ENCODE measurements at regions not wholly inside any gene's neighbourhood (a gene's known extent, or its start where the extent isn't known, plus 50 kb on each side); places are given as distances from the start of the nearest gene placed in this dataset.

GRCh38 chr2:195360242-195360641, 296.8 kb upstream of the SLC39A10 start:
- H3K4me2 ChIP-seq: no peak overlapping the region
- H3K9me3 ChIP-seq (ENCODE audit: insufficient read depth, low read depth): no peaks in the 10 kb centered on the region
- no peak overlapping the region for H3K4me3 ChIP-seq
- no peaks in the 10 kb centered on the region for H4K20me1 ChIP-seq (ENCODE audit: insufficient read depth)
- no peaks in the 10 kb centered on the region for H3K9me2 ChIP-seq (ENCODE audit: insufficient read depth)
- peaks cover 5% of the 10 kb centered on the region; the same call in 1 of the 2 replicates for H3K4me1 ChIP-seq (replicated peaks; ENCODE audit: insufficient read depth)
- no peaks in the 10 kb centered on the region for H3K79me2 ChIP-seq (ENCODE audit: low read depth)
- H3K36me3 ChIP-seq (ENCODE audit: low read depth): no peaks in the 10 kb centered on the region
- no peak overlapping the region for H2AFZ ChIP-seq
- ChIA-PET CTCF (no interaction called here), POLR2A (ENCODE audit: unreplicated experiment) (no interaction called here)
- H3F3A ChIP-seq (ENCODE audit: insufficient read depth, low read depth): no peaks in the 10 kb centered on the region
- intact Hi-C loops (cut with micrococcal nuclease; ENCODE audit: unreplicated experiment): no loop called here
- DNase-seq: no peak
- no peaks in the 10 kb centered on the region for H3K27me3 ChIP-seq (ENCODE audit: insufficient read depth, low read depth)
- H3K27ac ChIP-seq: no peak overlapping the region
- no peak for TF ChIP-seq EZH2 (IDR thresholded peaks at IDR 0.05; ENCODE audit: low read depth)
- TF ChIP-seq CTCF (conservative IDR thresholded peaks at IDR 0.05): no peak
- BruUV-seq (replicated peaks): no TSS peak

GRCh38 chr2:195359043-195359735, 297.8 kb upstream of the SLC39A10 start:
- H3K4me2 ChIP-seq: no peak overlapping the region
- no peak overlapping the region for H2AFZ ChIP-seq
- H4K20me1 ChIP-seq (ENCODE audit: insufficient read depth): no peaks in the 10 kb centered on the region
- peaks cover 1% of the 10 kb centered on the region; the same call in 1 of the 2 replicates for H3K4me1 ChIP-seq (replicated peaks; ENCODE audit: insufficient read depth)
- no peak for DNase-seq
- H3K4me3 ChIP-seq: no peak overlapping the region
- H3K9me3 ChIP-seq (ENCODE audit: insufficient read depth, low read depth): no peaks in the 10 kb centered on the region
- H3K79me2 ChIP-seq (ENCODE audit: low read depth): no peaks in the 10 kb centered on the region
- no peak for TF ChIP-seq EZH2 (IDR thresholded peaks at IDR 0.05; ENCODE audit: low read depth)
- TF ChIP-seq CTCF (conservative IDR thresholded peaks at IDR 0.05): no peak
- H3K9me2 ChIP-seq (ENCODE audit: insufficient read depth): no peaks in the 10 kb centered on the region
- H3K27me3 ChIP-seq (ENCODE audit: insufficient read depth, low read depth): no peaks in the 10 kb centered on the region
- no TSS peak for BruUV-seq (replicated peaks)
- no peak overlapping the region for H3K27ac ChIP-seq
- ChIA-PET CTCF (no interaction called here), POLR2A (ENCODE audit: unreplicated experiment) (no interaction called here)
- intact Hi-C loops (cut with micrococcal nuclease; ENCODE audit: unreplicated experiment): no loop called here
- H3K36me3 ChIP-seq (ENCODE audit: low read depth): no peaks in the 10 kb centered on the region
- H3F3A ChIP-seq (ENCODE audit: insufficient read depth, low read depth): no peaks in the 10 kb centered on the region

- no peak for DNase-seq
- intact Hi-C loops (cut with micrococcal nuclease; ENCODE audit: unreplicated experiment): no loop called here
- Histone ChIP-seq H3K27ac (no peak overlapping the region), H3F3A (ENCODE audit: insufficient read depth, low read depth) (no peaks in the 10 kb centered on the region), H3K27me3 (ENCODE audit: insufficient read depth, low read depth) (no peaks in the 10 kb centered on the region), H3K4me1 (replicated peaks; ENCODE audit: insufficient read depth) (no peaks in the 10 kb centered on the region), H3K9me3 (ENCODE audit: insufficient read depth, low read depth) (no peaks in the 10 kb centered on the region), H3K9me2 (ENCODE audit: insufficient read depth) (no peaks in the 10 kb centered on the region), H3K4me3 (no peak overlapping the region), H3K36me3 (ENCODE audit: low read depth) (no peaks in the 10 kb centered on the region), H4K20me1 (ENCODE audit: insufficient read depth) (no peaks in the 10 kb centered on the region), H3K79me2 (ENCODE audit: low read depth) (no peaks in the 10 kb centered on the region), H2AFZ (no peak overlapping the region), H3K4me2 (no peak overlapping the region)
- CTCF ChIA-PET: no interaction called here
- no TSS peak for BruUV-seq (replicated peaks)
- TF ChIP-seq EZH2 (IDR thresholded peaks at IDR 0.05; ENCODE audit: low read depth) (no peak), CTCF (conservative IDR thresholded peaks at IDR 0.05) (no peak)
- POLR2A ChIA-PET (ENCODE audit: unreplicated experiment): no interaction called here
These were observed 300.0 kb upstream of the SLC39A10 start for GRCh38 chr2:195356920-195357440.

All from PC-9 (cell line).